ENCODE measurements at regions not wholly inside any gene's neighbourhood (a gene's known extent, or its start where the extent isn't known, plus 50 kb on each side); places are given as distances from the start of the nearest gene placed in this dataset.

DNA sequence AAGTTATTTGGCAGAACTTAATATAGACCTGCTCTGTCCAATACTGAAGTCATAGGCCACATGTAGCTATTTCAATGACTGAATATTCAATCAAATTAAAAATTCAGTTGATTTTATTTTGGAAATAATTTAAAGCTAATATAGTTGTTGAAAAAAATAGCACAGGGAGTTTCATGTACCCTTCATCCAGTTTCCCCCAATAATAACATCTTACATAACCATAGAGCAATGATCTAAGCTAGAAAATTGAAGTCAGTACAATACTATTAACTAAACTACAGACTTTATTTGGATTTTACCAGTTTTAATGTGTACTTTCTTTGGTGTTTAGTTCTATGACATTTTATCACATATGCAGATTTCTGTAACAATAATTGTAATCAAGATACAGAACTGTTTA is 212.2 kb upstream of the HDDC2 start:
- H3K27ac Mint-ChIP-seq (ENCODE audit: unreplicated experiment), result no peak overlapping the region
- no peaks in the 10 kb centered on the region for H3K36me3 Mint-ChIP-seq (ENCODE audit: insufficient read depth, unreplicated experiment)
- no peak overlapping the region for H3K4me3 Mint-ChIP-seq (ENCODE audit: low read depth, unreplicated experiment)
- TF ChIP-seq, protein P1, sequence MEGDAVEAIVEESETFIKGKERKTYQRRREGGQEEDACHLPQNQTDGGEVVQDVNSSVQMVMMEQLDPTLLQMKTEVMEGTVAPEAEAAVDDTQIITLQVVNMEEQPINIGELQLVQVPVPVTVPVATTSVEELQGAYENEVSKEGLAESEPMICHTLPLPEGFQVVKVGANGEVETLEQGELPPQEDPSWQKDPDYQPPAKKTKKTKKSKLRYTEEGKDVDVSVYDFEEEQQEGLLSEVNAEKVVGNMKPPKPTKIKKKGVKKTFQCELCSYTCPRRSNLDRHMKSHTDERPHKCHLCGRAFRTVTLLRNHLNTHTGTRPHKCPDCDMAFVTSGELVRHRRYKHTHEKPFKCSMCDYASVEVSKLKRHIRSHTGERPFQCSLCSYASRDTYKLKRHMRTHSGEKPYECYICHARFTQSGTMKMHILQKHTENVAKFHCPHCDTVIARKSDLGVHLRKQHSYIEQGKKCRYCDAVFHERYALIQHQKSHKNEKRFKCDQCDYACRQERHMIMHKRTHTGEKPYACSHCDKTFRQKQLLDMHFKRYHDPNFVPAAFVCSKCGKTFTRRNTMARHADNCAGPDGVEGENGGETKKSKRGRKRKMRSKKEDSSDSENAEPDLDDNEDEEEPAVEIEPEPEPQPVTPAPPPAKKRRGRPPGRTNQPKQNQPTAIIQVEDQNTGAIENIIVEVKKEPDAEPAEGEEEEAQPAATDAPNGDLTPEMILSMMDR (IDR thresholded peaks at IDR 0.05; ENCODE audit: unreplicated experiment), result no peak
- no TSS peak for BruUV-seq (replicated peaks)
- CTCF ChIA-PET, result no interaction called here
- intact Hi-C loops (cut with micrococcal nuclease; ENCODE audit: unreplicated experiment), result loop anchor here (10.0 kb wide), 1 partner anchor 241 kb away; no protein-coding TSS in a partner anchor
- H3K9me3 Mint-ChIP-seq (ENCODE audit: low read depth, unreplicated experiment), result no peaks in the 10 kb centered on the region
- no peaks in the 10 kb centered on the region for H3K4me1 Mint-ChIP-seq (ENCODE audit: low read depth, unreplicated experiment)
- H3K27me3 Mint-ChIP-seq (ENCODE audit: unreplicated experiment), result no peaks in the 10 kb centered on the region
- DNase-seq, result no peak

- intact Hi-C loops (cut with micrococcal nuclease; ENCODE audit: unreplicated experiment), result loop anchor here (10.0 kb wide), 1 partner anchor 238 kb away; no protein-coding TSS in a partner anchor
- BruUV-seq (replicated peaks), result no TSS peak
- Mint-ChIP-seq H3K27me3 (ENCODE audit: unreplicated experiment) (no peaks in the 10 kb centered on the region), H3K4me1 (ENCODE audit: low read depth, unreplicated experiment) (no peaks in the 10 kb centered on the region), H3K27ac (ENCODE audit: unreplicated experiment) (no peak overlapping the region), H3K36me3 (ENCODE audit: insufficient read depth, unreplicated experiment) (no peaks in the 10 kb centered on the region), H3K9me3 (ENCODE audit: low read depth, unreplicated experiment) (no peaks in the 10 kb centered on the region), H3K4me3 (ENCODE audit: low read depth, unreplicated experiment) (no peak overlapping the region)
- CTCF ChIA-PET, result no interaction called here
- DNase-seq, result no peak
- TF ChIP-seq, protein P1 (IDR thresholded peaks at IDR 0.05; ENCODE audit: unreplicated experiment), result no peak
Observed at GRCh38 chr6:125516644-125517043, 214.9 kb upstream of the HDDC2 start.

DNA sequence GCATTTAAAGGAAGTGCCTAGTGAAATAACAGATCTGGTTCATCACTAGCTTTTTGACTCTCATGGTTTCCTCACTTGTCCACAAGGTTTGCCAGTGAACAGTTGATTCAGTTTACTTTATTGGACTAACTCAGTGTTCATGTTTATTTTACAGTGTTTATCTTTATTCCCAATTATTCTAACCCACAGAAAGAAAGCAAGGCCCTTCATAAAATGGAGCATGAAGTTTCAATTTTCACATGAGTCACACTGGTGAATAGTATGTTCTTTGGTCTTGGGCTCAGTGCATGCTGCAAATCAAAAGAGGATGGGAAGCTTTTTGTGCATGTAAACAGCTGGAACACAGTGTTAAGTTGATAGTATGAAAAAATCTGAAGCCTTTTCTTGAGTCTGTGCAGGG is 217.6 kb upstream of the HDDC2 start:
- TF ChIP-seq, protein P1 (IDR thresholded peaks at IDR 0.05; ENCODE audit: unreplicated experiment), result no peak
- BruUV-seq (replicated peaks), result no TSS peak
- intact Hi-C loops (cut with micrococcal nuclease; ENCODE audit: unreplicated experiment), result loop anchor here (10.0 kb wide), 1 partner anchor 235 kb away; no protein-coding TSS in a partner anchor
- H3K27ac Mint-ChIP-seq (ENCODE audit: unreplicated experiment), result no peak overlapping the region
- H3K27me3 Mint-ChIP-seq (ENCODE audit: unreplicated experiment), result no peaks in the 10 kb centered on the region
- no peak overlapping the region for H3K4me3 Mint-ChIP-seq (ENCODE audit: low read depth, unreplicated experiment)
- H3K36me3 Mint-ChIP-seq (ENCODE audit: insufficient read depth, unreplicated experiment), result no peaks in the 10 kb centered on the region
- H3K9me3 Mint-ChIP-seq (ENCODE audit: low read depth, unreplicated experiment), result no peaks in the 10 kb centered on the region
- CTCF ChIA-PET, result no interaction called here
- no peak for DNase-seq
- no peaks in the 10 kb centered on the region for H3K4me1 Mint-ChIP-seq (ENCODE audit: low read depth, unreplicated experiment)

- H3K27me3 Mint-ChIP-seq (ENCODE audit: unreplicated experiment), result peaks cover 30% of the 10 kb centered on the region
- intact Hi-C loops (cut with micrococcal nuclease; ENCODE audit: unreplicated experiment), result no loop called here
- H3K27ac Mint-ChIP-seq (ENCODE audit: unreplicated experiment), result no peak overlapping the region
- TF ChIP-seq, protein P1 (IDR thresholded peaks at IDR 0.05; ENCODE audit: unreplicated experiment), result no peak
- DNase-seq, result no peak
- peaks cover 3% of the 10 kb centered on the region for H3K9me3 Mint-ChIP-seq (ENCODE audit: low read depth, unreplicated experiment)
- H3K36me3 Mint-ChIP-seq (ENCODE audit: insufficient read depth, unreplicated experiment), result no peaks in the 10 kb centered on the region
- CTCF ChIA-PET, result no interaction called here
- BruUV-seq (replicated peaks), result no TSS peak
- H3K4me3 Mint-ChIP-seq (ENCODE audit: low read depth, unreplicated experiment), result no peak overlapping the region
- no peaks in the 10 kb centered on the region for H3K4me1 Mint-ChIP-seq (ENCODE audit: low read depth, unreplicated experiment)
Observed at GRCh38 chr6:125524356-125524755, 222.6 kb upstream of the HDDC2 start.

Measured in Calu3 (cell line).